ENCODE measurements at regions not wholly inside any gene's neighbourhood (a gene's known extent, or its start where the extent isn't known, plus 50 kb on each side); places are given as distances from the start of the nearest gene placed in this dataset.

GRCh38 chr3:190734490-190734889 is 128.0 kb downstream of the GMNC start:
- no peak overlapping the region for H3K4me3 ChIP-seq

More at GRCh38 chr3:190734490-190734889, 128.0 kb downstream of the GMNC start:
- Histone ChIP-seq H4K20me1 (ENCODE audit: control insufficient read depth, insufficient read depth) (no peaks in the 10 kb centered on the region), H3K27me3 (replicated peaks in 1 of 2; ENCODE audit: control insufficient read depth in 2 of 2, insufficient read depth in 2 of 2, low read length in 1 of 2) (no peaks in the 10 kb centered on the region), H3K9me3 (replicated peaks; ENCODE audit: control insufficient read depth, insufficient read depth, low read length) (no peaks in the 10 kb centered on the region), H3K4me2 (ENCODE audit: control insufficient read depth, insufficient read depth) (no peak overlapping the region), H3K27ac (ENCODE audit: control insufficient read depth, insufficient read depth) (no peak overlapping the region), H3K9ac (ENCODE audit: control insufficient read depth, insufficient read depth, low read length) (no peak overlapping the region), H3K79me2 (ENCODE audit: control insufficient read depth, insufficient read depth, low read length) (no peaks in the 10 kb centered on the region), H2AFZ (ENCODE audit: control insufficient read depth, low read depth, low read length) (no peak overlapping the region), H3K4me1 (ENCODE audit: control insufficient read depth, insufficient read depth, low read length) (no peaks in the 10 kb centered on the region), H3K36me3 (ENCODE audit: control insufficient read depth in 2 of 2, insufficient read depth in 2 of 2, low read length in 1 of 2) (no peaks in the 10 kb centered on the region)
- TF ChIP-seq, protein P1, sequence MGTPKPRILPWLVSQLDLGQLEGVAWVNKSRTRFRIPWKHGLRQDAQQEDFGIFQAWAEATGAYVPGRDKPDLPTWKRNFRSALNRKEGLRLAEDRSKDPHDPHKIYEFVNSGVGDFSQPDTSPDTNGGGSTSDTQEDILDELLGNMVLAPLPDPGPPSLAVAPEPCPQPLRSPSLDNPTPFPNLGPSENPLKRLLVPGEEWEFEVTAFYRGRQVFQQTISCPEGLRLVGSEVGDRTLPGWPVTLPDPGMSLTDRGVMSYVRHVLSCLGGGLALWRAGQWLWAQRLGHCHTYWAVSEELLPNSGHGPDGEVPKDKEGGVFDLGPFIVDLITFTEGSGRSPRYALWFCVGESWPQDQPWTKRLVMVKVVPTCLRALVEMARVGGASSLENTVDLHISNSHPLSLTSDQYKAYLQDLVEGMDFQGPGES (IDR thresholded peaks at IDR 0.05), result no peak
- TF ChIP-seq MAX (IDR thresholded peaks at IDR 0.05; ENCODE audit: low read depth, low read length) (no peak), MTA3 (IDR thresholded peaks at IDR 0.05; ENCODE audit: borderline replicate concordance, low read length) (no peak), TAF1 (IDR thresholded peaks at IDR 0.05; ENCODE audit: borderline replicate concordance, low read depth, low read length) (no peak), NFYB (IDR thresholded peaks at IDR 0.05; ENCODE audit: insufficient read depth, low read depth, low read length) (no peak), KLF5 (IDR thresholded peaks at IDR 0.05; ENCODE audit: partially characterized antibody) (no peak), CTCF (IDR thresholded peaks at IDR 0.05 in 2 of 3, conservative IDR thresholded peaks at IDR 0.05 in 1 of 3; ENCODE audit: control insufficient read depth in 2 of 3, extremely low read depth in 1 of 3, insufficient read depth in 1 of 3, low read depth in 3 of 3, low read length in 3 of 3) (no peak), ZZZ3 (IDR thresholded peaks at IDR 0.05; ENCODE audit: control insufficient read depth, insufficient read length, low read depth) (no peak), CUX1 (IDR thresholded peaks at IDR 0.05; ENCODE audit: insufficient replicate concordance, low read depth, low read length) (no peak), EZH2 (IDR thresholded peaks at IDR 0.05; ENCODE audit: borderline replicate concordance, control insufficient read depth, low read depth, low read length) (no peak)
- FAIRE-seq (no peak), DNase-seq (ENCODE audit: low read depth, low spot score) (no peak), ATAC-seq (no peak)
- BruUV-seq (replicated peaks), result no TSS peak
- intact Hi-C loops (cut with micrococcal nuclease; ENCODE audit: unreplicated experiment) (no loop called here), in situ Hi-C loops (cut with MboI) (no loop called here)
- ChIA-PET RAD21 (ENCODE audit: unreplicated experiment) (no interaction called here), POLR2A (no interaction called here), CTCF (no interaction called here), SMC1A (ENCODE audit: uncharacterized antibody, unreplicated experiment) (no interaction called here)
- 65% methylated on average over 2 of the region's 2 CpGs for WGBS (ENCODE audit: insufficient coverage, insufficient replicate concordance, low lambda C conversion rate, missing lambda C conversion rate)

Data from GM12878 (cell line).